ENCODE measurements at regions not wholly inside any gene's neighbourhood (a gene's known extent, or its start where the extent isn't known, plus 50 kb on each side); places are given as distances from the start of the nearest gene placed in this dataset.

DNA sequence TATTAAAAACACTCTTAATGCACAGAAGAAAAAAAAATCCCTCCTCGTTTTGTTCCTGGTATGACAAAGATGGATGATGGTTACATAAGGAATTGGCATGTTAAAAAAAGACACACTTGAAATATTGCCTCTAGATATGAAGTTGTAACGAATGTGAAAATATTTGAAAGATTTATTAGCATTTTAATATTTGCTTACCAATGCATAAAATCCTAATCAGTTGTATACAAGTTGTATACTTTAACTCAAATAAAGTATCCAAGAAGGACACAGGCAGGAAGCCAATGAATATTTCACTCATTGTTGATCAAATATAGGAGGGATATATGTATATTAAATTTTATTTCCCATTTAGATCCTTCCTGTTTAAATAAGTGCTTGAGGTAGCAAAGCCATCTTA lies 850.8 kb upstream of the RBFOX1 start:
- TF ChIP-seq, protein P1, sequence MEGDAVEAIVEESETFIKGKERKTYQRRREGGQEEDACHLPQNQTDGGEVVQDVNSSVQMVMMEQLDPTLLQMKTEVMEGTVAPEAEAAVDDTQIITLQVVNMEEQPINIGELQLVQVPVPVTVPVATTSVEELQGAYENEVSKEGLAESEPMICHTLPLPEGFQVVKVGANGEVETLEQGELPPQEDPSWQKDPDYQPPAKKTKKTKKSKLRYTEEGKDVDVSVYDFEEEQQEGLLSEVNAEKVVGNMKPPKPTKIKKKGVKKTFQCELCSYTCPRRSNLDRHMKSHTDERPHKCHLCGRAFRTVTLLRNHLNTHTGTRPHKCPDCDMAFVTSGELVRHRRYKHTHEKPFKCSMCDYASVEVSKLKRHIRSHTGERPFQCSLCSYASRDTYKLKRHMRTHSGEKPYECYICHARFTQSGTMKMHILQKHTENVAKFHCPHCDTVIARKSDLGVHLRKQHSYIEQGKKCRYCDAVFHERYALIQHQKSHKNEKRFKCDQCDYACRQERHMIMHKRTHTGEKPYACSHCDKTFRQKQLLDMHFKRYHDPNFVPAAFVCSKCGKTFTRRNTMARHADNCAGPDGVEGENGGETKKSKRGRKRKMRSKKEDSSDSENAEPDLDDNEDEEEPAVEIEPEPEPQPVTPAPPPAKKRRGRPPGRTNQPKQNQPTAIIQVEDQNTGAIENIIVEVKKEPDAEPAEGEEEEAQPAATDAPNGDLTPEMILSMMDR (IDR thresholded peaks at IDR 0.05; ENCODE audit: control extremely low read depth, extremely low read depth), result no peak
- no peak for DNase-seq
- H3K9ac ChIP-seq (ENCODE audit: insufficient read depth in 1 of 2, low read length in 2 of 2), result no peak overlapping the region

DNA sequence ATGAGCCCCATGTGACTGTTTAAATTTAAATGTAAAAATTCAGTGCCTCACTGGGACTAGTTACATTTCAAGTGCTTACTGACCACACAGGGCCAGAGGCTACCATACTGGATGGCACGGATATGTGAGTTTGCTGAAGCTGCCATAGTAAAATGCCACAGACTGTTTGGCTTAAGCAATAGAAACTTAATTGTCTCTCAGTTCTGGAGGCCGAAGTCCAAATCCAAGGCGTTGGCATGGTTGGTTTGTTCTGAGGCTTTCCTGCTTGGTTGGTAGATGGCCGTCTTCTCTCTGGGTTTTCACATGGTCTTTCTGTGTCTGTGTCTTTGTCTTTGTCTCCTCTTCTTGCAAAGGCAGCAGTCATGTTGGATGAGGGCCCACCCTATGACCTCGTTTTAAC lies 878.9 kb upstream of the RBFOX1 start:
- no peak overlapping the region for H3K27ac ChIP-seq (ENCODE audit: low read depth in 1 of 2, low read length in 1 of 2)
- H3K36me3 ChIP-seq (ENCODE audit: control insufficient read depth in 4 of 4, insufficient read depth in 4 of 4, low read length in 4 of 4), result no peaks in the 10 kb centered on the region
- no peak overlapping the region for H3K4me3 ChIP-seq
- no peaks in the 10 kb centered on the region for H3K4me1 ChIP-seq (ENCODE audit: control insufficient read depth in 5 of 5, insufficient read depth in 5 of 5, low read length in 5 of 5)
- no peak overlapping the region for H3K9ac ChIP-seq (ENCODE audit: insufficient read depth in 1 of 2, low read length in 2 of 2)
- TF ChIP-seq, protein P1 (IDR thresholded peaks at IDR 0.05; ENCODE audit: control extremely low read depth, extremely low read depth), result no peak
- no peaks in the 10 kb centered on the region for H3K27me3 ChIP-seq (ENCODE audit: control insufficient read depth in 3 of 3, insufficient read depth in 3 of 3, low read length in 2 of 3)
- ATAC-seq (ENCODE audit: insufficient read depth, low FRiP score) (no peak), DNase-seq (no peak)
- H3K9me3 ChIP-seq (ENCODE audit: control insufficient read depth in 4 of 4, insufficient read depth in 3 of 4, low read length in 3 of 4), result peaks cover 0 to 4% (median 2%) of the 10 kb centered on the region in 4 donors
- 81 to 89% methylated on average over 5 of the region's 5 CpGs for WGBS, 2 donors

More for the DNA sequence above, 850.8 kb upstream of the RBFOX1 start:
- Histone ChIP-seq H3K27ac (ENCODE audit: low read depth in 1 of 2, low read length in 1 of 2) (no peak overlapping the region), H3K4me1 (ENCODE audit: control insufficient read depth in 5 of 5, insufficient read depth in 5 of 5, low read length in 5 of 5) (no peaks in the 10 kb centered on the region), H3K9me3 (ENCODE audit: control insufficient read depth in 4 of 4, insufficient read depth in 3 of 4, low read length in 3 of 4) (peaks cover 0 to 5% (median 2%) of the 10 kb centered on the region in 4 donors), H3K27me3 (ENCODE audit: control insufficient read depth in 3 of 3, insufficient read depth in 3 of 3, low read length in 2 of 3) (peaks cover 14 to 44% (median 20%) of the 10 kb centered on the region in 3 donors), H3K36me3 (ENCODE audit: control insufficient read depth in 4 of 4, insufficient read depth in 4 of 4, low read length in 4 of 4) (no peaks in the 10 kb centered on the region), H3K4me3 (no peak overlapping the region)
- 28 to 41% methylated on average over 2 of the region's 2 CpGs for WGBS, 2 donors
- no peak for ATAC-seq (ENCODE audit: insufficient read depth, low FRiP score)

DNA sequence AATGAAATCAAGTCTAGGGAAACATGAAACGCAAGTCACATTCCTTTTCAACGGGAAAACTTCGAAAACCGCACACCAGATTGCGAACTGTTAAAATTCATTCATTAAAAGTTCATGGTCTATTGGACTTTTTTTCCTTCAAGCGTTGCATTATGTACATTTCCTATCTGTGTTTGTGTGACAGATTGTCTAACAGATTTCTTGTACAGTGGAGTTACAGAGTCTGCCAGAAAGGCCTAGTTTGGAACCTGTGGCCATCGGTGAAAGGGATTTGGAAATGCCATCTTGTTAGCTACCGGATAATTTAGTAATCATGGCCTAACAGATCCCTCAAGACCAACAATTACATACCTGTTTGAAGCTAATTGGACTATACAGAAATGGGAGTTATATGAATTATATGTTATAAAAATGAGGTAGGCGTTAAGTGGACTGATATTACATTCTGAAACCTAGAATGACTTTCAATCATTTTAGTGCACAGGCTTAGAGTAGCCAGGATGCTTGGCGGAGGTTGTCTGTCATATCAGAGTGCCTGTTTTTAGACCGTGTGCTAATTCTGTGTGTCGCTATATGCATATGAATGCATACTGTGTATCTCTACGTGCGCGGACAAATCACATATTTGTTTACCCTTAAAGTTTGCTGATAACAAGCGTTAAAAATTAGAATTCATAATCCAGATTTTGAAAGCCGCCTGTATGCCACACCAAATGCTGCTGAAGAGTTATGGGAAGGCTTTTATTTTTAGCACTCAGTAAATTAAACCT lies 885.4 kb upstream of the RBFOX1 start:
- Histone ChIP-seq H3K27ac (ENCODE audit: low read depth in 1 of 2, low read length in 1 of 2) (no peak overlapping the region), H3K9ac (ENCODE audit: insufficient read depth in 1 of 2, low read length in 2 of 2) (no peak overlapping the region), H3K36me3 (ENCODE audit: control insufficient read depth in 4 of 4, insufficient read depth in 4 of 4, low read length in 4 of 4) (no peaks in the 10 kb centered on the region), H3K4me3 (no peak overlapping the region), H3K9me3 (ENCODE audit: control insufficient read depth in 4 of 4, insufficient read depth in 3 of 4, low read length in 3 of 4) (peaks cover 0 to 2% (median under 1%) of the 10 kb centered on the region in 4 donors), H3K4me1 (ENCODE audit: control insufficient read depth in 5 of 5, insufficient read depth in 5 of 5, low read length in 5 of 5) (no peaks in the 10 kb centered on the region), H3K27me3 (ENCODE audit: control insufficient read depth in 3 of 3, insufficient read depth in 3 of 3, low read length in 2 of 3) (no peaks in the 10 kb centered on the region)
- WGBS, 2 donors, result 91 to 92% methylated on average over 17 of the region's 17 CpGs
- ATAC-seq (ENCODE audit: insufficient read depth, low FRiP score) (no peak), DNase-seq (no peak)
- TF ChIP-seq, protein P1 (IDR thresholded peaks at IDR 0.05; ENCODE audit: control extremely low read depth, extremely low read depth), result no peak

All from lung (tissue), 11 donors.